Activated T-helper 9 cell treated with anti-CD3 and anti-CD28 coated beads, Interleukin-2, amount 50 U/mL, for 16 hours (primary cell): ENCODE measurements at regions not wholly inside any gene's neighbourhood (a gene's known extent, or its start where the extent isn't known, plus 50 kb on each side); places are given as distances from the start of the nearest gene placed in this dataset.
"Not testable (repeated sequence)": the region's sequence is repeated elsewhere in the genome, so short reads cannot be mapped to it uniquely, and the experiment has no call there.

Source experiments
- DNase-seq: peaks from one replicate; pipeline ENCODE4 v3.0.0-alpha.2; 2020; ENCODE audit warnings: low read depth

- no peak for DNase-seq
These were observed 97.7 kb upstream of the DOCK9 start for GRCh38 chr13:99075268-99076191.

DNA sequence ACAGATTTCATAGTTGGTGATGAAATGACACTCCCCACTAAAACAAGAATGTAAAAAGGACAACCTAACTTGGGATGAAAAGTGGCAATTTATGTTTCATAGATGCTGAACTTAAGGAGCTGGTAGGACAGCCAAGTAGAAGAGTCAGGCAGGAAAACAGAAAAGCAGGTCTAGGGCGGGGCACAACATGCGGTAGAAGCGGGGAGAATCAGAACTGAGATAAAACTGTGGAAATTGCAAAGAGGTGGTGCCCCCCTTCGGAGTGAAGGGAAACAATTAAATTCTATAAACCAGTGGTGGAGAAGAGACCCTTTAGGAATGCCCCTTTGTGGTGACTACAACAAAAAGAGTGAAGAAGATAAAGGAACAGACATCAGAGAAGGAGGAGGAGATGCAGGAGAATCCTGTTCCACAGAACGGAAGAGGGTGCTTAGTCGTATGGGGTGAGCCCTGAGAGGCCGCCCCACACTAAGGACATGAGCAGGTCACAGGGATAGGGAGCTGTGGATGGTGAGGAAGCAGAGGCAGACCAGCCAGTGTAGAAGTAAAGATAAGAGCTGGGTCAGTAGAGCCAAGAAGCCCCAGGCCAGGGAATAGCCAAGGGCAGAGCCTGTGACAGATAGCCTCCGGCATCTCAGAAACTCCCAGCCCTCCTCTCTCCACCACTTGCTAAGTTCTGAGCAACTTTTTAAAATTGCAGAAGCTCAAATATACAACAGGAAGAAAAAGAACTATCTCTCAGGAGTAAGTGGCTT is 100.3 kb upstream of the DOCK9 start:
- no peak for DNase-seq

DNA sequence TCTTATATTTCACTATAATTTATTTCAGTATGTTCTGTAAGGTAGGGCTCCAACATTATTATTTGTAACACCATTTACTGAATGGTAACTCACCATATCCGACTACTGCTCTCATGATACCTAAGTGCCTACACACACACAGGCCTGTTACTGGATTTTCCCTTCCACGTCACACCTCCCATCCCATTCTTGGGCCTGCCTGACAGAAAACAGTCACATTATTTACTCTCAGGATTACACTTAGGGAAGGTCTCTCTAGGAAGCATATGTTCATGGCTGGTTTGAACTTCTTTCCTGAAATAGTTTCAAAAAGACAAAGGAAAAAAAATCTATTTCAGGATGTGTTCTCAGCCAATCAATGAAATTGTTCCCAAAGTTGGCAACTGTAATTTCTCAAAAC is 102.3 kb upstream of the DOCK9 start:
- DNase-seq = no peak

GRCh38 chr13:99083981-99084380 is 106.1 kb upstream of the DOCK9 start:
- DNase-seq = no peak

DNA sequence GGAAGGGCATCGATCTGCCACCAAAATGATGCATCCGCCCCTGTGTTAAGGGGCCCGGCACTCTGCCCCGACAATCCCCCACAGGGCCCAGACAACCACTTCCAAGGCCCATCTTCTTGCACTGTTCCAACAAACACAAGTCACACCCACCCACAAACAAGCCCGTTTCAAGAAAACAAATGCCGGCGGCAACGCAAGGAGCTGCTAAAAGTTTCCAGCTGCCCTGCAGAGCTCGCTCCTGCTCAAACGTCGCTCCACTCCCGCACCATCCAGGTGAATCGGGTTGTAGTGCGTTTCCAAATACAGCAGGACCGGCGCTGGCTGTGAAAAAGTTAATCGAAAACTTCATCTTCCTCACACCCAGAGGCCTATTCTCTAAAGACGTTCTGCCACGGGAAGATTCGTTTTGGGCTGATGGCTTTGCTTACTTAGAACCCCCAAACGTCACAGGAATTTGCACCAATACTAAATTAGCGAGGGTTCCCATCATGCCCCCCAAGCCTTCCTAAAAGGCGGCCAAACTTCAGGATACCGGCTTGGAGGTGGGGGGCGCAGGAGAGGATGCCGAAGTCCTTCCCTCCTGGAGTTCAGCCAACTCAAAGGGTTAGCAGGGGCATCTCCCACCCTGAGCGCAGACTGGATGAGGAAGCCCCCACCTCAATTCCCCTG is 107.4 kb upstream of the DOCK9 start:
- DNase-seq = peak; percentile 1

DNA sequence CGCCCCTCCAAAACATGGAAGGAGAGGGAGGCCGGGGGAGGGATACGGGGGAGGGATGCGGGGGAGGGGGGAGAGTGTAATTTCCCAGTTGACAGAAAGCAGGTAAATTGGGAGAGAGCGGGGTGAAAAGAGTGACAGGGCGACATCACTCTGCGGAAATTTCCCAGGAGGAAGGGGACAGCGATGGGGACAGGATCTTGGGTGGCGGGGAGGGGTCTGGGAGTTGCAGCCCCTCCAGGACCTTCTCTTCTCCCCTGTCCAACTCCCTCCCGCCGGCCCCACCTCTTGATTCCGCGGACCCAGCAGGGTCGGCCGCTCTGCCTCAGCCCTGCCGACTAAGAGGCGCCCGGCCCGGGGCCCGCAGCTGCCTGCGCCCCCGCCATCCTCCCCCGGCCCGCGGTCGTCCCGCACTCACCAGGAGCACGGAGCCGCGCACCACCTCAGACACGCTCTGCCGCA is 108.0 kb upstream of the DOCK9 start:
- DNase-seq = no peak

DNA sequence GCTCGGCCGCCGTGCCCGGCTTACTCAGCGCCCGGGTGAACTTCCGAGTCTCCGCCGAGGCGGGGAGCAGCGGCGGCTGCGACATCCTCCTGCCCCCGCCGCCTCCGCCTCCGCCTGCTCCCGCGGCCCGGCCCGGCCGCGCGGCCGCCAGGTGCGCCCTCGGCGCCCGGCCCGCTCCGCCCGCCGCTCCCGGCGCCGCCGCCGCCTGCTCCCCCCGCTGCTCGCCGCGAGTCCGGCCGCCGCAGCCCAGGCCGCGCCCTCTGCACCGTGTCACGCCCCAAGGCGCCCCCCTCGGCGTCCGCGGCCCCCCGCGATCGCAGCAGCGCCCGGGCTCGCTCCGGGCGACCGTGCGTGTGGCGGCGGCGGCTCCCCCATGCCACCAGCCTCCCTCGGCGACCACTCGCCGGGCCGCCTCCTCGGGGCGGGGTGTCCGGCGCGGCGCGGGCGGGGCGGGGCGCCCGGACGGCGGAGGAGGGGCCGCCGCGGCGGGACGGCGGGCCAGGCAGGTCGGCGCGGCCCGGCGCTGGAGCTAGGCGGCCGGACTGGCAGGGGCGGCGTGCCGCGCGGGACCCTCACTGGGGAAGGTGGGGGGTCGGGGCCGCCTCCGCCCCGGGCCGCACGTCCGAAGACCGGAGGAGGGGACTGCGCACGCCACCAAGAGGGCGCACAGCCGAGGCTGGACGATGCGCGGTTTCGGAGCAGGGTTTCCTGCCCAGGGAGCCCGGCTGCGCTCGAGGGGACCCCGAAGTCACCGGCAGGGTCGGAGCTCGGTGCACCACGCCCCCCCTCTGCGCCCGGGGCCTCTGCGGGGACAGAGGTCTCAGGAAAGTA is 108.6 kb upstream of the DOCK9 start:
- peak; percentile 71 for DNase-seq

DNA sequence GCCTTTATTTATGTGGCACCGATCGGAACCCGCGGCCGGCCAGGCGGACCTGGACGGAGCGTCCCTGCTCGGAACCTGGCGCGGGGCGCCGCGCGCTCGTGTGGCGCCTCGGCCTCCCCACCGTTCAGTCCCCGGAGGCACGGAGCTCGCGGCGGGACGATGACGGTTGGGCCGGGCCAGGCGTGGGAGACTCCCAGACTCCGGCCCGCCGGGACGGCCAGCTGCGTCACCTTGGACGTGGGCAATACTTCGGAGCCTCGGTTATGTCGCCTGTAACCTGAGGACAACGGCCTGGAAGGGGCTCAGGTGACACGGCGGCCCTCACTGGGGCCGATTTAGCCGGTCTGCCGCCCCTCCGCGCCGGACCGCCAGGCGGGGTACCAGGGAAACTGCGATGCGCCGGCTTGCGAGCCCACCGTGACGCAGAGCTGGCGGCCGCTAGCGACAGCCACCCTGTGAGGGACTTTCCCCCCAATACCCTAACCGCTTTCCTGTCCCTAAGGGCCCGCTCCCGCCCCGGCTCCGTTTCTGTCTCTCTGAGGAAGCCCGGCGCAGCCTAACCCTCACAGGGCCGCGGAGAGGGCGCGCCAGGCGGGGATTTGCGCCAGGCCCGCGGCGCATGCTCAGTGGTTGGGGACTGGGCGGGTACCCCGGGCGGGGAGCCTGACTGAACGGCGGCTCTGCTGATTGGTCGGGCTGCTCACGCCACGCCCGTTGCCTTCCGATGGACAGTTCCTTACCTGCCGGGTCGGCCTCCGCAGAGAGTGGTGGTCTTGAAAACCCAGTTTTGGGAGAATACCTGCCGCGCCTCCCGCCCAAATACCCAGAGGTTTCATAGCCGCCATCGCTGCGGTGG is 109.5 kb upstream of the DOCK9 start:
- peak; percentile 91 for DNase-seq

DNA sequence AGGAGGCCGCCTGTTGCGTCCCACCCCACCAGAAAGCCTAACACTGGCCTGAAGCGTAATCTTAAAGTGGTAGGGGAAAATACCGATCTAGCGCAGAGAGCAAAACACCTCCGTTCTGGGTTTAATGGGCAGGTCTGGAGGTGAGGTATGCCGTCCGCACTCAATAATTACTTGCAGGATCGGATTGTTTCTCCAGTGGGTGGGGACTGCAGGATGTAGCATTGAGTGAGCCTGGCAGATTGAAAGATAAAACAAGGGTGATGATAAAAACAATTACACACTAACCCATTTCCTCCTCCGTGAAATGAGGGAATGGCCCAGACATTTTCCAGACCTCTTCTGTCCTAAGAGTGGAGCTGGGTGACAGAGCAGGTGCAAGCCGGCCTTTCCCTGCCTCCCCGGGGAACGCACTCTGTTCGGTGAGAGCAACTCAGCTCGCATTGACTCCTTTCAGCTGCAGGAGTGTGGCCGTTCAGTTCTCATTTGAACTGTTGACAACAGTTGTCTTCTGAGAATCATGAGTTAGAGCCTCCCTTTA is 110.2 kb upstream of the DOCK9 start:
- peak; percentile 2 for DNase-seq

GRCh38 chr13:99093997-99094396 is 106.7 kb upstream of the UBAC2 start:
- DNase-seq = no peak

DNA sequence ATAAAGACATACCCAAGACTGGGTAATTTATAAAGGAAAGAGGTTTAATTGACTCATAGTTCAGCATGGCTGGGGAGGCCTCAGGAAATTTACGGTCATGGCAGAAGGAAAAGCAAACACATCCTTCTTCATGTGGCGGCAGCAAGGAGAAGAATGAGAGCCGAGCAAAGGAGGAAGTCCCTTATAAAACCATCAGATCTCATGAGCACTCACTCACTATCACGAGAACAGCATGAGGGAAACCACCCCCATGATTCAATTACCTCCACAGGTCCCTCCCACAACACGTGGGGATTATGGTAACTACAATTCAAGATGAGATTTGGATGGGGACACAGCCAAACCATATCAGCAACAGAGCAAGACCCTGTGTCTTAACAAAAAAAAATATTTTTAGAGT is 98.8 kb upstream of the UBAC2 start:
- not testable (repeated sequence) for DNase-seq

DNA sequence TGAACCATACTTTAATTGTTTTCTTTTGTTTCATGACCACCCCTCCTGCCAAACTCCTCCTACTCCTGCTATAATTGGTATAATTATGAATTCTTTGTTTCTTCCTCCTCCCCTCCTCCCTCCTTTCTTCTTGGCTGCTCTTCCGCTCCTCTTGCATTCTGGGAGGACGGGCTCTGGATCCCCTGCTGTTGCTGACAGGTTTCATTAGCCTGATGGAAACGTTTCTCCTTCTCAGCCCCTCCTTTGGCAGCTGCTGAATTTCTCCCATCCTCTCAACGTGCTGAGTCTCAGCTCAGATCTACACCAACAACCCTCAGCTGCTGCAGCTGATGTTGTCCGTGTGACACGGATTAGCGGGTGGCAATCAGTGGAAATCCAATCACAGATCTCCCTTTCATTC is 97.1 kb upstream of the UBAC2 start:
- DNase-seq = no peak

DNA sequence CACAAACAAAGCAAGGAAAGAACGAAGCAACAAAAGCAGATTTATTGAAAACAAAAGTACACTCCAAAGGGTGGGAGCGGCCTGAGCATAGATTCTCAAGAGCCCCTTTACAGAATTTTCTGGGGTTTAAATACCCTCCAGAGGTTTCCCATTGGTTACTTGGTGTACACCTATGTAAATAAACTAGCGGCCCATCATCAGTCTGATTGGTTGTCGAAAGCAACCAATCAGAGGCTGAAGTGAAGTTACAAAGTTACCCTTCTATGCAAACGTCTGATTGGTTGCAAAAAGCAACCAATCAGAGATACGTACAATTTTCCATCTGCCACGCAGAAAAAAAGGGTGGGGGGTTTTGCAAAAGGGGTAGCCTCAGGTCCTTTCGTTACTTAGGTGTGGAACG is 96.3 kb upstream of the UBAC2 start:
- DNase-seq = no peak

DNA sequence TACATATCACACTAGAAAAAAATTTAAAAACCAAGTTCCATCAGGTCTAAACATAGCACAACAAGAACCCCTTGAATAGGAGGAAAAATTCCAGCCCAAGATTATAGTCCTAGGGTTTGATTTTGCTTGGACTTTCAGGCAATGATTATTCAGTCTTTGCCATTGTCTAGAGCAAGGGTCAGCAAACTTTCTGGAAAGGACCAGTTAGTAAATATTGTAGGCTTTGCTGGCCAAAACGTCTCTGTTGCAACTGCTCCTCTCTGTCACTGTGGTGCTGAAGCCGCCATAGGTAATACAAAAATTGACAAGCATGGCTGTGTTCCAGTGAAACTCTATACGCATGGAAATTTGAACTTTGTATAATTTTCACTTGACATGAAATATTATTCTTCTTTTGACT is 95.5 kb upstream of the UBAC2 start:
- no peak for DNase-seq

- DNase-seq = no peak
These were observed 87.3 kb upstream of the UBAC2 start for GRCh38 chr13:99113351-99113750.

GRCh38 chr13:99118179-99118578 is 82.5 kb upstream of the UBAC2 start:
- DNase-seq = no peak

DNA sequence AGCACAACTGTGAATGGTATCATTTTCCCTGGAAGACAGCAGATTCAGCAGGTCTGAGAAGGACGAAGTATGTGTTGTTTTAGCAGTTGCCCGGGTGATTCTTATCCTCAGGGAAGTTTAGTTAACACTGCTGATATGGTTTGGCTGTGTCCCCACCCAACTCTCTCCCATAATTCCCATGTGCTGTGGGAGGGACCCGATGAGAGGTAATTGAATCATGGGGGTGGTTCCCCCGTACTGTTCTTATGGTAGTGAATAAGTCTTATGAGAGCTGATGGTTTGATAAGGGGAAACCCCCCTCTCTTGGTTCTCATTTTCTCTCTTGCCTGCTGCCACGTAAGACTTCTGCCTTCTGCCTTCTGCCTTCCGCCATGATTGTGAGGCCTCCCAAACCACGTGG is 81.0 kb upstream of the UBAC2 start:
- peak; percentile 14 for DNase-seq

DNA sequence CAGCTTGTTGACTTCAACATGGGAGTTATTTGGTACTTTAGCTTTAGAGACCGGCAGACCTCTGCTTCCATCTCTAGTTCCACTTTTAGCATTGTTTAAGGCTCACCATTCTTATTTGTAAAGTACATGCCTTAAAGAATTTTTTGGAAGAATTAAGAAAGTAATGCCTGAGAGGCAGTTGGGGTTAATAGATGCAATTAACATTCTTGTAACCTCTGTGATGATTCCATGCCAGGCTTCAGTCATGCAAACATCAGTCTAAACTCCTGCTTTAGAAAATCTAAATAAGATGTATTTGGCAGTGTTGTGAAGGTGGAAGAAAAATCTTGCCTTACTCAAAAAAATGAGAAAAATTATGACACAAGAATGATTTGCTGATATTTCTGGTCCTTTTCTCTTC is 79.9 kb upstream of the UBAC2 start:
- DNase-seq = no peak

DNA sequence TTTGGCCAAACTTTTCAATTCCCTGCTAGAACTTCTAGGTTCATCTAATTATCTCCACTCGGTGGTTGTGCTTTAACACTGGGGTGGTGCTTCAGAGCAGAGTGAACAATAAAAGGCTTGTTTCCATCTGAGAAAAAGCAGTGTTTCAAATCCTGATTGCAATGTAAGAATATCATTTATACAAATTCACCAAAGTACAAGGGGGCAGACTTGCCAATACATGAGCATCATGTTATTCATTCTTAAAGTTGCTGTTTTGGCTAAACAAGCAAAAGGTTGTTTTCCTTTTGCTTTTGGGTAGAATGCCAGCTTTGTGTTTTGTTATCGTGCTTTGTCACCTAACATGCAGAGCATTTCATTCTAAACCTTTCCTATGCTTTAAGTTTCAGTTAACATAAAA is 78.5 kb upstream of the UBAC2 start:
- no peak for DNase-seq
